ENCODE measurements at regions not wholly inside any gene's neighbourhood (a gene's known extent, or its start where the extent isn't known, plus 50 kb on each side); places are given as distances from the start of the nearest gene placed in this dataset.

- TF ChIP-seq EZH2 (IDR thresholded peaks at IDR 0.05; ENCODE audit: low read depth, low read length, severe bottlenecking) (no peak), SP1 (IDR thresholded peaks at IDR 0.05; ENCODE audit: low read depth, low read length) (no peak), TAF1 (IDR thresholded peaks at IDR 0.05; ENCODE audit: low read depth, low read length) (no peak), CTCF (IDR thresholded peaks at IDR 0.05; ENCODE audit: control extremely low read depth in 1 of 3, insufficient read depth in 1 of 3, low read depth in 1 of 3, low read length in 3 of 3) (no peak), POLR2A (IDR thresholded peaks at IDR 0.05; ENCODE audit: control extremely low read depth in 1 of 2, low read depth in 2 of 2, low read length in 2 of 2) (no peak), EP300 (IDR thresholded peaks at IDR 0.05; ENCODE audit: borderline replicate concordance in 1 of 2, low read depth in 2 of 2, low read length in 2 of 2) (no peak), YY1 (IDR thresholded peaks at IDR 0.05; ENCODE audit: low read depth, low read length) (no peak), RAD21 (IDR thresholded peaks at IDR 0.05 in 1 of 2, conservative IDR thresholded peaks at IDR 0.05 in 1 of 2; ENCODE audit: low read depth in 2 of 2, low read length in 2 of 2) (no peak), SIX5 (IDR thresholded peaks at IDR 0.05; ENCODE audit: low read depth, low read length) (no peak), ATF3 (IDR thresholded peaks at IDR 0.05; ENCODE audit: insufficient read depth, low read depth, low read length) (no peak), POLR2AphosphoS5 (IDR thresholded peaks at IDR 0.05; ENCODE audit: low read depth, low read length) (no peak), GTF2F1 (IDR thresholded peaks at IDR 0.05; ENCODE audit: borderline replicate concordance, low read depth, low read length) (no peak)
Measured at GRCh38 chr11:87536016-87536415, 498.3 kb downstream of the TMEM135 start.
